ENCODE measurements at regions not wholly inside any gene's neighbourhood (a gene's known extent, or its start where the extent isn't known, plus 50 kb on each side); places are given as distances from the start of the nearest gene placed in this dataset.
"Not testable (repeated sequence)": the region's sequence is repeated elsewhere in the genome, so short reads cannot be mapped to it uniquely, and the experiment has no call there.

DNA sequence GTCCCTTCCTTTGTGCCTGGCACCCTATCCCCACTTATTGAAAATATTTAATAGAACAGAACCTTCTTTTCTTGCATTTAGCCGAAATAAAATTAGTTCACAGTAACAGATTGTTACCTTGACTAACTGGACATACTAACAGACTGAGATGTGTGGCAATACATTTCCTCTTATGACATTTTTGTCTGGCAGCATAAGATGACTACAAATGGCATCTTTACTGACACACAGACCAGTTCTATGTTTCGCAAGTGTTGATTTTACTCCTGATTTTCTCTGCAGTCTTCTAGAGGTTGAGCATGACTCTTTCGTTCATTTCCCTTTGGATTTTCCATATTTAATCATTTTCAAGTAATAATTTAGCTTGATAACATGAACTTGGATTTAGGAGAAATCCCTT lies 474.6 kb downstream of the CBLN4 start:
- DNase-seq (ENCODE audit: low spot score), result no peak

DNA sequence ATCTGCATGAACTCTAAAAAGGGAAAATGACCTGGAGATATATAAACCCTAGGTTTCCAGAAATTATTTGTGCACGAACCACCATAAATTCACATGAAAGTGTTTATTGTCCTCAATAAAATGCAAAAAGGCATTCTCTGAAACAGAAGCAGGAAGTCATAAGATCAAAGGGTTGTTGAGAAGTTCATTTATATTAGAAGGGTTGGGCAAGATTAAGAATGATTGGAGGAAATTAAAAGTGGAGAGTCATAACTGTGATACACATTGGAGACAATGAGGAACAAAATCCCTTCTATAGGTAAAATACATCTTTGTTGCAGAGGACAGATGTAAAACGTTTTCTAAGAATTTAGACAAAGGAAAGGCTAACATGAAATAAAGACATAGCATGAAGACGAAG lies 476.8 kb downstream of the CBLN4 start:
- no peak for DNase-seq (ENCODE audit: low spot score)

DNA sequence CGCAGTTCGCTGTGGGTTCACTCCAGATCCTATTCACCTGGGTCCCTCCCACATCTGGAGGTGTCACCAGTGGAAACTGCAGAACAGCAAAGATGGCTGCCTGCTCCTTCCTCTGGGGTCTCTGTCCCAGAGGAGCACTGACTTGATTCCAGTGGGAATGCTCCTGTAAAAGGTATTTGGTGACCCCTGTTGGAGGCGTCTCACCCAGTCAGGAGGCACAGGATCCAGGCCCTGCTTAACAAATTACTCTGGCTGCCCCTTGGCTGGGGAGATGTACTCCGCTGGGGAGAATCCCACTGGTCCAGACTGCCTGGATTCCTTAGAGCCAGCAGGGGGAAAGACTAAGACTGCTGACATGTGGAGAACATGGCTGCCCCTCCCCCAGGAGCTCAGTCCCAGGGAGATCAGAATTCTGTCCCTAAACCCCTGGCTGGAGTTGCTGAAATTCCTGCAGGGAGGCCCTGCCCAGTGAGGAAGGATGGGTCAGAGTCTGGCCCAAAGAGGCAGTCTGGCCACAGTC lies 483.0 kb downstream of the CBLN4 start:
- DNase-seq (ENCODE audit: low spot score), result no peak

DNA sequence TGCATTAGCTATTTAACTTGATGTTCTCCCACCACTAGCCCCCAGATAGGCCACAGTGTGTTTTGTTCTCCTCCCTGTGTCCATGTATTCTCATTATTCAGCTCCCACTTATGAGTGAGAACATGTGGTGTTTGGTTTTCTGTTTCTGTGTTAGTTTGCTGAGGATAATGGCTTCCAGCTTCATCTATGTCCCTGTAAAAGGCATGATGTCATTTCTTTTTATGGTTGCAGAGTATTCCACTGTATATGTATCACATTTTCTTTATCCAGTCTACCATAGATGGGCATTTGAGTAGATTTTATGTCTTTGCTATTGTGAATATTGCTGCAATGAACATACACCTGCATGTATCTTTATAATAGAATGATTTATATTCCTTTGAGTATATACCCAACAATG lies 487.7 kb downstream of the CBLN4 start:
- DNase-seq (ENCODE audit: low spot score), result not testable (repeated sequence)

DNA sequence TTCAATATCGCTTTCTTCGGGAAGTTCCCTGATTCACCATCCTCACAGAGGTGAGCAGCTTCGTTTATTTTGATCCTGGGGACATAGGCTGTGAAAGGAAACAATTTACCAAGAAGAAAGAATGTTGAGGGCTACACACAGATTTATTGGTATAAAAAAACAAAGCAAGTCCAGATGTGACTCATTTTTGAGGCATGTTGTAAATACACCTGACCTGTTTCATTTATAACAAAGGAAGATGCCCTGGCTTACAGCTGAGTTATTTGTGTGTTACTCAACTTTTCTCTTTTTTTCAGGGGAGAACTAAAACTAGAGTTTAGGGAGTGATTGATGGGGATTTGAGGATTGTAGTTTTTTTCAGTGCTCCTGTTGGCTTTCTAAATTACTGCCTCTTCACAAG lies 489.5 kb downstream of the CBLN4 start:
- DNase-seq (ENCODE audit: low spot score), result no peak

- DNase-seq (ENCODE audit: low spot score), result no peak
Measured at GRCh38 chr20:55514531-55514930, 490.8 kb downstream of the CBLN4 start.

DNA sequence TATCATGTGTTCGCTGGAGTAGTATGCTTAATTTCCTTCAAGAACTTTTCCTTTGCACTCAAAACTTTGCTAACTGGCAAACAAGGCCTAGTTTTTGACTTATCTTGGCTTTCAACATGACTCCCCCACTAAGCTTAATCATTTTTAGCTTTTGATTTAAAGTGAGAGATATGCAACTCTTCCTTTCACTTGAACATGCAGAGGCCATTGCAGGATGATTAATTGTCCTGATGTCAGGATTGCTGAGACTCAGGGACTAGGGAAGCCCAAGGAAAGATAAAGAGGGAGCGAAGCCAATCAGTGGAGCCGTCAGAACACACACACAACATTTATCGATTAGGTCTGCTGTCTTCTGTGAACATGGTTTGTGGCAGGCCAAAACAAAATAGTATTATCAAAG lies 491.4 kb downstream of the CBLN4 start:
- no peak for DNase-seq (ENCODE audit: low spot score)

DNA sequence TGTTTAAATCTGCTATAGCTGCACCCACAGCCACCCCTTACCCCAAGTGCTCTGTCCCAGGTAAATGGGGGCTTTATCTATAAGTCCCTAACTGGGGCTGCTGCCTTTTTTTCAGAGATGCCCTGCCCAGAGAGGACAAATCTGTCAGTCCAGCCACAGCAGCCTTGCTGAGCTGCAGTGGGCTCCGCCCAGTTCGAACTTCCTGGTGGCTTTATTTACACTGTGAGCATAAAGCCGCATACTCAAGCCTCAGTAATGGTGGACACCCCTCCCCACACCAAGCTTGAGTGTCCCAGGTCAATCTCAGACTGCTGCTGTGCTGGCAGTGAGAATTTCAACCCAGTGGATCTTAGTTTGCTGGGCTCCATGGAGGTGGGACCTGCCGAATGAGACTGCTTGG lies 505.2 kb downstream of the CBLN4 start:
- DNase-seq (ENCODE audit: low spot score), result no peak

DNA sequence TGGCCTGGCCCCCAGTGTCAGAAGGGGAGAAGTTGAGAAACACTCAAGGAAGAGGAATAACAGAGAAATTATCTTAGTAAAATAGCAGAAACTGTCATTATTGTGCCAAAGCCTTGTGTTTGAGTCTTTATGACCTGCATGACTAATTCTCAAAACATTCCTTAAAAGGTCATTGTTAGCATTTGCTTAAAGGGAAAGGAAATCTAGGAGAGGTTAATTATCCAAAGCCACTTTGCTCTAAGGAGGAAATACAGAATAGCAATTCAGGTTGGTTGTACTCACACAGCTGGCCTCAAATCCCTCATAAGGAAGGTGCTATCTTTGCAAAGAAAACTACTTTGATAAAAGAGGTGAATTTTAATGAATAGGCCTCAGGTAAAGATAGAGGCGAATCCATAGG lies 516.7 kb downstream of the CBLN4 start:
- no peak for DNase-seq (ENCODE audit: low spot score)

DNA sequence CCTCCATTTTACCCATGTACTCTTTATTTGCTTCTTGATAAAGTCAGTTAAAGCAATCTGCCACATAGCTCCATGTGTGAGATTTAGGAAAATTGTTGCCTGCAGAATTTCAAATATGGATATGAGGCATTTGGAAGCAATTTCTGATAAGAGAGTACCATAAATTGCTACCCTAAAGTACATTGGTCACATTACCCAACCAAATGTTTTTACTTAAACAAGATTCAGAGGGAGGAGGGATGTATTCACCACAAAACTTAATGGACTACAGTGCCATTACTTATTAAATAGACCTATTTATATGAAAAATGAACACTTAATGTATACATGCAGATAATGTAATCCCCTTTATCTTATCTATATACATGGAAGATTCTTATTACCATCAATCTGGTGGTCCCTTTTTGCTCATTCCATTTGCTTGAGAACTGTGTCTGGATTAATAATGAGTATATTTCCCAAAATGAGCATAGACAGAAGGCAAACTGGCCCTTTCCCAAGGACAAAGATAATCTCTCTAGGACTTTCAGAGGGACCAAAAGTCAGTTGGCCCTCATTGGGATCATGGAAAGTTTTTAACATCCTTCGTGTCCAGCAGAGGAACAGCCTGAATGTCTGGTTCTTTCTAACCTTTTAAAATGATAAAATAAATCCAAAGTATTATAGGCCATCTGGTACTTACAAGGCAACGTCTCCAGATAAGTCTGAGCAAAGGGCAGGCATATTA lies 526.4 kb downstream of the CBLN4 start:
- no peak for DNase-seq (ENCODE audit: low spot score)

GRCh38 chr20:55472704-55473103 lies 532.6 kb downstream of the CBLN4 start:
- no peak for DNase-seq (ENCODE audit: low spot score)

GRCh38 chr20:55471052-55472006 lies 534.0 kb downstream of the CBLN4 start:
- no peak for DNase-seq (ENCODE audit: low spot score)

- no peak for DNase-seq (ENCODE audit: low spot score)
Measured at GRCh38 chr20:55469074-55469473, 536.2 kb downstream of the CBLN4 start.

GRCh38 chr20:55461519-55461918 lies 543.8 kb downstream of the CBLN4 start:
- no peak for DNase-seq (ENCODE audit: low spot score)

DNA sequence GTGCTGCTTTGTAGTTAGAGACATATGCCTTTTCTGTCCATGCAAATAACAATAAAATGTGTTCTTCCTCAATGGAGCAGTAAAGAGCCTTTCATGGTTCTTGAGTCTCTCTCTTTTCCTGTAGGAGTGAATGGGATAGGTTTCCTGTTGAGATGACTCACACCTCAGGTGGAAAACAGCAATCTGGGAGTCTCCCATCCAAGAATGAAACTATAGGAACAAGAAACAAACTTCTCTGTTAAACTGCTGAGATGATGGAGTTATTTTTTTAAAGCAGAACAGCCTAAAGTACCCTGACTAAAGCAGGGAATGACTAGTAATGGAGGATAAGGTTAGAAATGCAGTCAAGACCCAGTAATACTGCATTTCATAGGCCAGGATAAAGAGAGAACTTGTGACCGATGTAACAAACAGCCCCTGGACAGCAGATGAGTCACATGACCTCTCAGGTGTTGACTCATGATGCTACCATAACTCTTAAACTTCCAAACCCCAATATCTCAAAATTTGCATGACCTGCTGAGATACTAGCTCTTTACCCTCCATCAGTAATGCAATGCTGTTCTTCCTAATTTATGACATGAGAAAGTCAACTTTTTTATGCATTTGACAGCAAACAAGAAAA lies 548.9 kb downstream of the CBLN4 start:
- DNase-seq (ENCODE audit: low spot score), result no peak

GRCh38 chr20:55449091-55449490 lies 556.2 kb downstream of the CBLN4 start:
- no peak for DNase-seq (ENCODE audit: low spot score)

DNA sequence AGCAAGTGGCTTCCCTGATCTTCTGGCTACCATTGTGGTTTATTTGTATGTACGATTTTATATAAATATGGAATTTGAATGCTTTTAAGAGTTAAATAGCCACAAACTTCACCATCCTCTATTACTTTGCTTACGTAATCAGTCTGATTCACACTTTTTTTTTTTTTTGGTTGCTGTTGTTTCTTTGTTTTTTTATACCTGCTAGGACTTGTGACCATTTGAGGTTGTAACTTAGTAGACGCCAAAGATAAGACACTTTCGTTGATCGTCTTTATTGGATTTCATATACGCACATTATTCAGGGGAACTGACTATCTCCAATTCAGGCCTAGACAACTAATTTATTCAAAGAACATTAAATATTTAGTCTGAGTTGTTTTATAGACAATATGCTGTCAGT lies 559.0 kb downstream of the CBLN4 start:
- DNase-seq (ENCODE audit: low spot score), result no peak

DNA sequence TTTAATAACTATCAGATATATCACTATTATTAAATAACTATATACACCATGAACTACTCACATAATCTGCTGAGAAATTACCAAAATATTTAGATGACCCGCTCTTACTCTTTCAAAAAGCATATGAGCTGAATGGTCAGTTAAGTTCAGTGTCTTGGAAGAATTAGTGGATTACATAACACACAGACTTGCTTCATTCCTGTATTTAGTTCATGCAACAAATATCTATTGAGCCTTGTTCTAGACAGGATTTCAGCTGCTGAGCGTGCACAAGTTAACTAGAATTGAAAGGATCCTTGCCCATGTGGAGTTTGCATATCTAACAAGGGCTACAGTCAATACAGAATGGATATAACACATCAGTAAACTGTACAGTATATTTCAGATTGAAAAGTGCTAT lies 566.2 kb downstream of the CBLN4 start:
- DNase-seq (ENCODE audit: low spot score), result no peak

GRCh38 chr20:55437798-55438415 lies 567.4 kb downstream of the CBLN4 start:
- no peak for DNase-seq (ENCODE audit: low spot score)

- DNase-seq (ENCODE audit: low spot score), result no peak
Measured at GRCh38 chr20:55424968-55425367, 580.4 kb downstream of the CBLN4 start.

DNA sequence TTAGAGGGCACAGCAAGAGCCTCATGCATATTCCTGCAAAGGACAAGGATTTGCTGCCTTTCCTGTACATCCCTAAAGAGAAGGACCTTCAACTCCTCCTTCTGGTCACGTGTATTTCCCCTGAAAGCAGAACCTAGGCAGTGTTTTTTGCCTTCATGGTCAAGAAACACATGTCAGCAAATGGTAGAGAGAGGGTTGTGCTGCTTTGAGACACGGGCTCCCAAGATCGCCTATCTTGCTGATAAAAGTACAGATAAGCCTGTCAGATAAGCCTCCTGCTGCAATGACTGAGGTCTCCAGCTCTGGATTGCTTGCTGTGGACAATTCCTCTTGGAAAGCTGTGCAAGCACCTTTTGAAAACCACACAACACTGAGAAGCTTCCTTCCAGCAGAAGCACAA lies 580.8 kb downstream of the CBLN4 start:
- no peak for DNase-seq (ENCODE audit: low spot score)

DNA sequence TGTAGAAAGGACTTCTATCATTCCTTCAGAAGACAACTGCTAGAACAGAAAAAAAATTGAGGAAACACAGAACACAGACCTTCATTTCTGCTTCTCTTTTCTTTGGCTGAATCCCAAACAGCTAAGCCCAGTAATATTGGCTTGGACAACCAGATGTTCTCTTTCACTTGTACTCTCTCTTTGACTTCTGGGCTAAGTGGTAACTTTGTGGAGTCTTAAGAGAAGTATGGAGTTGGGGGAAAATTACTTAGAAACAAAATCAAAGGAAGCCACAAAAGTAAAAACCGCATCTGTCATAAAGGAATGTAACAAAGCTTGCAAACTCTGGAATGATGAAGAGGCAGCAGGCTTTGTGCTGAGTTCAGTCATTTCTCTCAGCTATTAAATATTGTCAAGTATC lies 587.5 kb downstream of the CBLN4 start:
- no peak for DNase-seq (ENCODE audit: low spot score)
